CD4-positive, CD25-positive, alpha-beta regulatory T cell (primary cell): ENCODE measurements at regions not wholly inside any gene's neighbourhood (a gene's known extent, or its start where the extent isn't known, plus 50 kb on each side); places are given as distances from the start of the nearest gene placed in this dataset.
"Not testable (repeated sequence)": the region's sequence is repeated elsewhere in the genome, so short reads cannot be mapped to it uniquely, and the experiment has no call there.

Source experiments
- ATAC-seq, 2 donors: fragments of 150-1000 bp; cut with Tn5 transposase; one replicate each; pipeline ENCODE4 v1.10.0; 2021; ENCODE audit warnings: low read depth in 2 of 2, moderate number of reproducible peaks in 2 of 2, moderate library complexity in 1 of 2
- DNase-seq, 3 donors: peaks; one replicate each; pipeline versions ENCODE4 v3.0.0 to v3.0.0-alpha.2; 2012 to 2022; ENCODE audit warnings: mixed read lengths in 1 of 3
- H3K27ac ChIP-seq: one replicate; pipeline ENCODE4 v1.7.0; 2013; ENCODE audit warnings: mild to moderate bottlenecking, low read length; ENCODE audit not compliant: insufficient read depth, poor library complexity, severe bottlenecking
- H3K27me3 ChIP-seq: one replicate; pipeline ENCODE4 v1.7.0; 2013; ENCODE audit warnings: low read length; ENCODE audit not compliant: control insufficient read depth, insufficient read depth
- H3K36me3 ChIP-seq: one replicate; pipeline ENCODE4 v1.7.0; 2013; ENCODE audit warnings: mild to moderate bottlenecking, low read length, moderate library complexity; ENCODE audit not compliant: control insufficient read depth, insufficient read depth
- H3K4me1 ChIP-seq: 2 replicates; pipeline ENCODE4 v1.7.0; 2013; ENCODE audit warnings: mild to moderate bottlenecking, low read length; ENCODE audit not compliant: insufficient read depth, control insufficient read depth, poor library complexity, severe bottlenecking
- H3K4me3 ChIP-seq: one replicate; pipeline ENCODE4 v1.7.0; 2013; ENCODE audit warnings: low read depth, mild to moderate bottlenecking, low read length, moderate library complexity
- H3K9me3 ChIP-seq, 2 experiments: 1 replicate in 1 of 2; 2 replicates in 1 of 2; pipeline ENCODE4 v1.7.0; 2013; ENCODE audit warnings: low read length in 2 of 2, mild to moderate bottlenecking in 1 of 2, moderate library complexity in 1 of 2; ENCODE audit not compliant: control insufficient read depth in 2 of 2
- H3K27ac Mint-ChIP-seq, 3 donors: one replicate each; pipeline ENCODE4 v1.8.0; 2020 to 2022; ENCODE audit warnings: mild to moderate bottlenecking in 3 of 3, mixed read lengths in 3 of 3, moderate library complexity in 2 of 3
- H3K27me3 Mint-ChIP-seq: one replicate; pipeline ENCODE4 v1.8.0; 2022; ENCODE audit warnings: mild to moderate bottlenecking, mixed read lengths
- H3K36me3 Mint-ChIP-seq: one replicate; pipeline ENCODE4 v1.8.0; 2020; ENCODE audit warnings: mixed read lengths
- H3K4me1 Mint-ChIP-seq, 4 donors: one replicate each; pipeline ENCODE4 v1.8.0; 2020 to 2022; ENCODE audit warnings: mixed read lengths in 4 of 4, mild to moderate bottlenecking in 1 of 4
- H3K4me3 Mint-ChIP-seq, 4 donors: one replicate each; pipeline ENCODE4 v1.8.0; 2020 to 2022; ENCODE audit warnings: mild to moderate bottlenecking in 4 of 4, mixed read lengths in 4 of 4, moderate library complexity in 3 of 4
- H3K9me3 Mint-ChIP-seq, 7 donors: one replicate each; pipeline ENCODE4 v1.8.0; 2020 to 2022; ENCODE audit warnings: mixed read lengths in 7 of 7, mild to moderate bottlenecking in 3 of 7, moderate library complexity in 2 of 7

DNA sequence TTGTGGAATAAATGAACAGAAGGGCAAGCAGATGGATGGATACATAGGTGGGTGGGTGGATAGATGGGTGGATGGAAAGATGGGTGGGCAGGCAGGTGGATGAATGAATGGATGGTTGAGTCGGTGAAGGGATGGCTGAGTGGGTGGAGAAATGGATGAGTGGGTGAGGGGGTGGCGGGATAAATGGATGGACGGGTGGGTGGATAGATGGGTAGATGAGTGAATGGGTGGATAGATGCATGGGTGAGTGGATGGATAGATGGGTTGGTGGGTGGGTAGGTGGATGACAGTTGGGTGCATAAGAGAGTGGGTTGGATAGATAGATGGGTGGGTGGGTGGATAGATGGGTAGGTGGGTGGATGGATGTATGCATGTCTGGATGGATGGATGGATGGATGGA lies 76.0 kb downstream of the ART5 start:
- H3K36me3 ChIP-seq, H3K27ac ChIP-seq, H3K27me3 ChIP-seq, H3K9me3 Mint-ChIP-seq, H3K27ac Mint-ChIP-seq, H3K9me3 ChIP-seq, H3K4me3 Mint-ChIP-seq, DNase-seq, ATAC-seq, H3K36me3 Mint-ChIP-seq, H3K4me1 ChIP-seq, H3K4me3 ChIP-seq, H3K4me1 Mint-ChIP-seq: not testable (repeated sequence)
- peaks cover 27% of the 10 kb centered on the region for H3K27me3 Mint-ChIP-seq

DNA sequence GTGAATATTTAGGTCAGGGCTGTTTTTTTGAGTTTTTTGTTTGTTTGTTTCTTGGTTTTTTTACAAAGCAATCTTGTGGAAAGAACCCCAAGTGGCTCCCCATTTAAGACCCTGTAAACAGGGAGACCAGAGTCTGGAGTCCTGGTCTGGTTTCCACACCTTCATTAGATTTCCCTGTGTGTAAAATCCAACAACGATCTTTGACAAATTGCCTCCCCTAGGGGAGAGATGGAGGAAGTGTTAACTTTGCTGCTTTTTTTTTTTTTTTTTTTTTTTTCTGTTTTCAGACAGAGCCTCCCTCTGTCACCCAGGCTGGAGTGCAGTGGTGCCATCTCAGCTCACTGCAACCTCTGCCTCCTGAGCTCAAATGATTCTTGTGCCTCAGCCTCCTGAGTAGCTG lies 77.4 kb downstream of the ART5 start:
- H3K27me3 Mint-ChIP-seq, result peaks cover 33% of the 10 kb centered on the region
- not testable (repeated sequence) for H3K4me3 ChIP-seq, H3K9me3 ChIP-seq, H3K36me3 ChIP-seq, ATAC-seq, H3K27ac ChIP-seq, H3K9me3 Mint-ChIP-seq, H3K27me3 ChIP-seq, H3K36me3 Mint-ChIP-seq, H3K4me1 ChIP-seq, H3K4me1 Mint-ChIP-seq, H3K27ac Mint-ChIP-seq, H3K4me3 Mint-ChIP-seq
- peak in 1 of 3 donors; percentile 10 for DNase-seq

DNA sequence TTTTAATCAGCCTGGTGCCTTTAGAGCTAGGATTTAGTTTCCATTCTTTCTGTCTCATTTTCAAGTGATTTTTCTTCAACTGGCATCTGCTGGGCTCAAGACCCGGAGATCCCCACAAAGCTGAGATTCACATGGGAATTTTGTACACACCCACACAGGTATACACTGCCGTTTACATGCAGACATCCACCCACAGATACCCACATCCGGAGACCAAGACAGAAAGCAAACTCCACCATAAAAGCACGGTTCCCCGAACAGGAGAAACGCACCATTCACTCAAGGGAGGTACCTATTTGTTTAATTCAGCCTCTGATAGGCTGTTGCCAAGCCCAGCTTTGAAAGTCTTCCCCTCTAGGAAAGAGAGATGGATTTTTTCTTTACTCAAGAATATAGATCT lies 87.2 kb downstream of the ART5 start:
- not testable (repeated sequence) for H3K9me3 ChIP-seq, H3K27me3 Mint-ChIP-seq, ATAC-seq, H3K4me1 ChIP-seq, H3K27me3 ChIP-seq, H3K36me3 ChIP-seq, H3K27ac ChIP-seq, H3K36me3 Mint-ChIP-seq, H3K9me3 Mint-ChIP-seq
- H3K4me3 ChIP-seq, result peak overlapping the region; percentile 30
- Mint-ChIP-seq H3K4me1 (peaks cover 0 to 16% (median 8%) of the 10 kb centered on the region in 4 donors), H3K27ac (peak overlapping the region; percentile 38 to 82 (median 80)), H3K4me3 (peak overlapping the region; percentile 26 to 84 (median 62))
- peak in 1 of 3 donors; percentile 49 for DNase-seq

DNA sequence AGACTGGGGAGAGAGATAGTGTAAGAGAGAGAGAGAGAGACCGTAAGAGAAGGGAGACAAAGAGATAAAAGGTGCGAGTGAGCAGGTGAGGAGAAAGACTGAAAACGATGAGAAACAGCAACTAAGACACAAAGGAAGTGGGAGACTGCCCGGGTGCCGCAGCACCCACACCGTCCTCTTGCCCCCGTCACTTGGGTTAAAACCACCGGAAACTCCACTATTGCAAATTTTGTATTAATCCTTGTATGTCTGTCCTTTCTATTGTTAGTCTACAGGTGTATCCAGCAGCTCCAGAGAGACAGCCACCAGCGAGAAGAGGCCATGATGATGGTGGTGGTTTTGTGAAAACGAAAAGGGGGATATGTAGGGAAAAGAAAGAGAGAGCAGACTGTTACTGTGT lies 96.8 kb downstream of the ART5 start:
- DNase-seq, result peak in 2 of 3 donors; percentile 23 to 24
- peaks cover 0 to 15% (median 5%) of the 10 kb centered on the region in 4 donors for H3K4me1 Mint-ChIP-seq

DNA sequence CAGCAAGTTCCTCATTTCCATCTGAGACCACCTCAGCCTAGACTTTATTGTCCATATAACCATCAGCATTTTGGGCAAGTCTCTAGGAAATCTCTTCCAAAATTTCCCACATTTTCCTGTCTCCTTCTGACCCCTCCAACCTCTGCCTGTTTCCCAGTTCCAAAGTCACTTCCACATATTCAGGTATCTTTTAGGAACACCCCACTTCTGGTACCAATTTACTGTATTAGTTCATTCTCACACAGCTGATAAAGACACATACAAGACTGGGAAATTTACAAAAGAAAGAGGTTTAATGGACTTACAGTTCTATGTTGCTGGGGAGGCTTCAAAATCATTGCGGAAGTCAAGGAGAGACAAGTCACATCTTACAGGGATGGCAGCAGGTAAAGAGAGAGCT lies 103.6 kb downstream of the ART5 start:
- not testable (repeated sequence) for H3K9me3 ChIP-seq, H3K27ac Mint-ChIP-seq, H3K4me3 Mint-ChIP-seq, H3K4me3 ChIP-seq, H3K27me3 ChIP-seq, DNase-seq, H3K4me1 ChIP-seq, H3K36me3 Mint-ChIP-seq, H3K4me1 Mint-ChIP-seq, H3K36me3 ChIP-seq, ATAC-seq, H3K27ac ChIP-seq
- peaks cover 15% of the 10 kb centered on the region for H3K27me3 Mint-ChIP-seq
- H3K9me3 Mint-ChIP-seq, result peaks cover 0 to 31% (median 13%) of the 10 kb centered on the region in 7 donors

More for the DNA sequence above, 96.8 kb downstream of the ART5 start:
- not testable (repeated sequence) for H3K4me1 ChIP-seq, H3K9me3 ChIP-seq, H3K27me3 ChIP-seq, ATAC-seq, H3K36me3 Mint-ChIP-seq, H3K36me3 ChIP-seq, H3K27ac ChIP-seq, H3K9me3 Mint-ChIP-seq
- peak overlapping the region in 2 of 3 donors; percentile 57 to 87 for H3K27ac Mint-ChIP-seq
- peak overlapping the region; percentile 42 to 83 (median 57) for H3K4me3 Mint-ChIP-seq
- peaks cover 16% of the 10 kb centered on the region for H3K27me3 Mint-ChIP-seq
- peak overlapping the region; percentile 44 for H3K4me3 ChIP-seq

DNA sequence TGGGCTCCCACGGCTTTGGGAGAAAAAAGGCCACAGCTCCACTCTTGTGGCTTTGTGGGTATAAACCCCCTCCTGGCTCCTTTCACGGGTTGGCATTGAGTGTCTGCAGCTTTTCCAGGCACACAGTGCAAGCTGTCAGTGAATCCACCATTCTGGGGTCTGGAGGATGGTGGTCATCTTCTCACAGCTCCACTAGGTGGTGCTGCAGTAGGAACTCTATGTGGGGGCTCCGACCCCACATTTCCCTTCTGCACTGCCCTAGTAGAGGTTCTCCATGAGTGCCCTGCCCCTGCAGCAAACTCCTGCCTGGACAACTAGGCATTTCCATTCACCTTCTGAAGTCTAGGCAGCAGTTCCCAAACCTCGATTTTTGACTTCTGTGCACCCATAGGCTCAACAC lies 104.5 kb downstream of the ART5 start:
- H3K4me1 Mint-ChIP-seq, result not testable (repeated sequence)

DNA sequence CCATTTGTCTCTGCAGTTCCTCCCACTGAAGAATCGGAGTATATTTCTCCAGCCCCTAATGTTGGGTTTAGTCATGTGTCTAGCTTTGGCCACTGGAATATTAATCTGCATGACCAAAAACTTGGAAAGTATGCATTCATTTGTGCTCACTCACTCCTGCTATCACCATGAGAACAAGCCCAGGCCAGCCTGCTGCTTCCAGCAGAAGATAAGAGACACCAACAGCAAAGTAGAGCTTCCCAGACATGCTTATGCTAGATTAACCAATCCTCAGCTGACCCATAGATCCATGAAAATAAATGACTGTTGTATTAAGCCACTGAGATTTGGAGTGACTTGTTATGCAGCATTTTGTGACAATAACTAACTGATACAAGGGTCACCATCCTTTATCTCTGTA lies 108.8 kb downstream of the ART5 start:
- not testable (repeated sequence) for H3K4me1 Mint-ChIP-seq, H3K36me3 Mint-ChIP-seq, H3K27ac ChIP-seq, H3K4me3 ChIP-seq, ATAC-seq, H3K9me3 ChIP-seq, DNase-seq, H3K4me3 Mint-ChIP-seq, H3K36me3 ChIP-seq, H3K4me1 ChIP-seq, H3K27me3 ChIP-seq, H3K27ac Mint-ChIP-seq
- Mint-ChIP-seq H3K9me3 (peaks cover 0 to 19% (median 4%) of the 10 kb centered on the region in 7 donors), H3K27me3 (peaks cover 10% of the 10 kb centered on the region)

More for the DNA sequence above, 104.5 kb downstream of the ART5 start:
- H3K27ac ChIP-seq, ATAC-seq, H3K36me3 ChIP-seq, DNase-seq, H3K27ac Mint-ChIP-seq, H3K4me3 Mint-ChIP-seq, H3K9me3 ChIP-seq, H3K4me3 ChIP-seq, H3K4me1 ChIP-seq, H3K27me3 ChIP-seq, H3K36me3 Mint-ChIP-seq: not testable (repeated sequence)
- H3K9me3 Mint-ChIP-seq, result peaks cover 0 to 31% (median 11%) of the 10 kb centered on the region in 7 donors
- H3K27me3 Mint-ChIP-seq, result peaks cover 15% of the 10 kb centered on the region

DNA sequence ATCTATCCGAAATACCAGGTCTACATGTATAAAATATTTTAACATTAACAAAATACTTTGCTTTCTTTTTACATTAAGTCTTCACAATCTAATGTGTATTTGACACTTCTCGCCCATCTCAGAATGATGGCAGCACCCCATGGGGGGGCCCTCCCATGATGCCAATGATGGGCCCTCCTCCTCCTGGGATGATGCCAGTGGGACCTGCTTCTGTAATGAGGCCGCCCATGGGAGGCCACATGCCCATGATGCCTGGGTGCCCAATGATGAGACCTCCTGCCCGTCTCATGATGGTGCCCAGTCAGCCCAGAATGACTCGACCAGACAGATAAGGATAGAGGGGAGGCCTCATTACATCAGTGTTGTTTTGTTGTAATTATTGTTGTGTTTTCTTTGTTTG lies 110.5 kb downstream of the ART5 start:
- not testable (repeated sequence) for H3K27me3 ChIP-seq, H3K36me3 Mint-ChIP-seq, H3K4me3 ChIP-seq, H3K27ac Mint-ChIP-seq, H3K4me3 Mint-ChIP-seq, H3K4me1 Mint-ChIP-seq, H3K9me3 ChIP-seq, H3K27me3 Mint-ChIP-seq, H3K4me1 ChIP-seq, ATAC-seq, H3K27ac ChIP-seq, H3K36me3 ChIP-seq, DNase-seq
- H3K9me3 Mint-ChIP-seq, result peaks cover 0 to 11% (median 1%) of the 10 kb centered on the region in 7 donors
